ENCODE measurements at regions not wholly inside any gene's neighbourhood (a gene's known extent, or its start where the extent isn't known, plus 50 kb on each side); places are given as distances from the start of the nearest gene placed in this dataset.

DNA sequence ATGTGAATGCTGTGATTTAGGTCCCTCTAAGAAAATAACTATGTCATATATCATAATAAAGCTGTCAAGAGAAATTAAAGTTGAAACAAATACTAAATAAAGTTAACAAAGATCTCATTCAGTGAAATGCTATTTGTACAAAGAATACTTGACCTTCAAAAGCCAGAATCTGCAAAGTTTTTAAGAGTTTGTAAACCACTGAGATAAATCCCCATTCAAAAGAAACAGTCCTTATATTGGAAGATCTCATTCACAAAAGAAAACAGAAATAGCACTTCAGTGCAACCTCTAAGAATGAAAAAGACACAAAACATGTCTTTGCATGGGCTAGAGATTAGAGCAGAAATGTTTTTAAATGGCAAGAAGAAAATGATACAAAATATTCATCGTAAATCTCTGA is 149.1 kb upstream of the USP38 start:
- H2AFZ ChIP-seq (ENCODE audit: low read length): no peak overlapping the region
- no peak overlapping the region for H3K27ac ChIP-seq (ENCODE audit: insufficient read length, low read depth, low read length)
- no peak overlapping the region for H4K5ac ChIP-seq (ENCODE audit: insufficient read length, low read depth, low read length)
- H3K23me2 ChIP-seq (ENCODE audit: insufficient read length, low read depth, low read length, poor library complexity, severe bottlenecking): no peaks in the 10 kb centered on the region
- no peaks in the 10 kb centered on the region for H3K79me2 ChIP-seq (ENCODE audit: insufficient read depth, low read length)
- H3K9me3 ChIP-seq (ENCODE audit: control insufficient read depth, low read depth, low read length): no peaks in the 10 kb centered on the region
- no CpG with 5 or more reads among the region's 1 CpG for WGBS (ENCODE audit: extremely low coverage, insufficient read length, low lambda C conversion rate)
- no peak overlapping the region for H3K4me2 ChIP-seq (ENCODE audit: insufficient read depth, insufficient read length, low read length)
- no peak overlapping the region for H3K14ac ChIP-seq (ENCODE audit: insufficient read depth, low read length)
- H2BK12ac ChIP-seq (ENCODE audit: insufficient read length, low read depth, low read length): no peak overlapping the region
- H4K20me1 ChIP-seq (ENCODE audit: control insufficient read depth, insufficient read depth, insufficient read length): no peaks in the 10 kb centered on the region
- Mint-ChIP-seq H3K36me3 (ENCODE audit: insufficient read depth in 1 of 3, low read depth in 3 of 3) (no peaks in the 10 kb centered on the region), H3K9me3 (no peaks in the 10 kb centered on the region), H3K4me1 (no peaks in the 10 kb centered on the region), H3K27me3 (ENCODE audit: low read depth) (no peaks in the 10 kb centered on the region), H3K27ac (no peak overlapping the region), H3K4me3 (no peak overlapping the region)
- no peak overlapping the region for H3T11ph ChIP-seq (ENCODE audit: low read length)
- no peak overlapping the region for H2BK120ac ChIP-seq (ENCODE audit: low read depth, low read length, poor library complexity, severe bottlenecking)
- H3K27me3 ChIP-seq (ENCODE audit: insufficient read depth, low read length): no peaks in the 10 kb centered on the region
- no peak overlapping the region for H4K8ac ChIP-seq (replicated peaks; ENCODE audit: insufficient read length, low read depth, low read length)
- H3K56ac ChIP-seq (ENCODE audit: insufficient read length, low read depth, low read length): no peak overlapping the region
- DNase-seq: no peak
- TF ChIP-seq, protein P1, sequence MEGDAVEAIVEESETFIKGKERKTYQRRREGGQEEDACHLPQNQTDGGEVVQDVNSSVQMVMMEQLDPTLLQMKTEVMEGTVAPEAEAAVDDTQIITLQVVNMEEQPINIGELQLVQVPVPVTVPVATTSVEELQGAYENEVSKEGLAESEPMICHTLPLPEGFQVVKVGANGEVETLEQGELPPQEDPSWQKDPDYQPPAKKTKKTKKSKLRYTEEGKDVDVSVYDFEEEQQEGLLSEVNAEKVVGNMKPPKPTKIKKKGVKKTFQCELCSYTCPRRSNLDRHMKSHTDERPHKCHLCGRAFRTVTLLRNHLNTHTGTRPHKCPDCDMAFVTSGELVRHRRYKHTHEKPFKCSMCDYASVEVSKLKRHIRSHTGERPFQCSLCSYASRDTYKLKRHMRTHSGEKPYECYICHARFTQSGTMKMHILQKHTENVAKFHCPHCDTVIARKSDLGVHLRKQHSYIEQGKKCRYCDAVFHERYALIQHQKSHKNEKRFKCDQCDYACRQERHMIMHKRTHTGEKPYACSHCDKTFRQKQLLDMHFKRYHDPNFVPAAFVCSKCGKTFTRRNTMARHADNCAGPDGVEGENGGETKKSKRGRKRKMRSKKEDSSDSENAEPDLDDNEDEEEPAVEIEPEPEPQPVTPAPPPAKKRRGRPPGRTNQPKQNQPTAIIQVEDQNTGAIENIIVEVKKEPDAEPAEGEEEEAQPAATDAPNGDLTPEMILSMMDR (conservative IDR thresholded peaks at IDR 0.05): no peak
- no peak overlapping the region for H2BK15ac ChIP-seq (ENCODE audit: low read depth, low read length)
- no peak overlapping the region for H2AK5ac ChIP-seq (ENCODE audit: insufficient read length, low read length)
- no peak overlapping the region for H2BK5ac ChIP-seq (ENCODE audit: insufficient read length, low read length)
- H2BK20ac ChIP-seq (ENCODE audit: low read depth, low read length, poor library complexity, severe bottlenecking): no peak overlapping the region
- no peak overlapping the region for H4K91ac ChIP-seq (ENCODE audit: insufficient read length, low read depth, low read length)
- no peak overlapping the region for H3K18ac ChIP-seq (ENCODE audit: insufficient read length, low read depth, low read length)
- H3K79me1 ChIP-seq (ENCODE audit: insufficient read depth, low read depth, low read length, poor library complexity, severe bottlenecking): no peaks in the 10 kb centered on the region
- no peak overlapping the region for H3K23ac ChIP-seq (ENCODE audit: insufficient read length, low read depth, low read length)
- no peaks in the 10 kb centered on the region for H3K4me1 ChIP-seq (ENCODE audit: insufficient read depth, low read length)
- H3K9ac ChIP-seq (ENCODE audit: extremely low read depth, insufficient read length, low read length): no peak overlapping the region
- H3K4ac ChIP-seq (ENCODE audit: low read depth, low read length): no peak overlapping the region

Data from H9 (cell line).